HepG2 (cell line): ENCODE measurements at regions not wholly inside any gene's neighbourhood (a gene's known extent, or its start where the extent isn't known, plus 50 kb on each side); places are given as distances from the start of the nearest gene placed in this dataset.

Source experiments
- ATAC-seq: fragments of 200-7000 bp; cut with Tn5 transposase; 3 replicates; pipeline ENCODE4 v1.9.1; 2020; ENCODE audit warnings: mild to moderate bottlenecking, moderate library complexity
- BruUV-seq: library from RNA; stranded (reverse); fragments of 400-500 nt; replicated peaks from 2 replicates; lab custom pipeline; 2021; lab: Mats Ljungman, UMichigan
- CTCF ChIA-PET: fragments of 300-600 bp; formaldehyde crosslinking; extraction: SDS; loops from one replicate; lab custom pipeline; 2021; ENCODE audit warnings: low total read pairs, inconsistent platforms, low intra/inter-chr PET ratio; lab: Yijun Ruan, JAX
- POLR2A ChIA-PET: fragments of 350-600 bp; sonication (Branson Sonifier 250); formaldehyde crosslinking; loops from one replicate; lab custom pipeline; 2020; ENCODE audit warnings: antibody characterized with exemption, inconsistent platforms; lab: Yijun Ruan, JAX
- DNase-seq: peaks from one replicate; pipeline ENCODE4 v3.0.0-alpha.2; 2015; ENCODE audit warnings: low spot score
- FAIRE-seq: peaks from 3 replicates; lab custom pipeline; 2011; peaks lifted over from hg19 to GRCh38; lab: Jason Lieb, UNC
- H2AFZ ChIP-seq: one replicate; pipeline ENCODE4 v1.6.1; 2011; ENCODE audit warnings: low read length, inconsistent platforms
- H3K27ac ChIP-seq: fragments of 300-600 bp; 3 replicates; pipeline ENCODE4 v1.8.0; 2011; ENCODE audit warnings: mixed run types, mild to moderate bottlenecking, mixed read lengths, low read length, inconsistent platforms; ENCODE audit not compliant: insufficient read depth; ENCODE audit errors: extremely low read length
- H3K27me3 ChIP-seq, 2 experiments: fragments of 200-600 bp in 1 of 2; 2 replicates in 1 of 2; 3 replicates in 1 of 2; pipeline versions ENCODE4 v1.6.0 to v1.8.0; 2011; ENCODE audit warnings: low read length in 2 of 2, mild to moderate bottlenecking in 2 of 2, moderate library complexity in 2 of 2, inconsistent platforms in 1 of 2; ENCODE audit not compliant: insufficient read depth in 2 of 2, control insufficient read depth in 1 of 2
- H3K36me3 ChIP-seq, 2 experiments: fragments of 200-600 bp in 1 of 2; replicated peaks in 1 of 2; 2 replicates in 1 of 2; 3 replicates in 1 of 2; pipeline versions ENCODE4 v1.5.1 to v1.8.0; 2011; ENCODE audit warnings: low read length in 2 of 2, inconsistent platforms in 1 of 2; ENCODE audit not compliant: insufficient read depth in 2 of 2, control insufficient read depth in 1 of 2
- H3K4me1 ChIP-seq: 2 replicates; pipeline ENCODE4 v1.5.1; 2012; ENCODE audit warnings: low read length, inconsistent platforms; ENCODE audit not compliant: insufficient read depth
- H3K4me2 ChIP-seq: 2 replicates; pipeline ENCODE4 v1.6.0; 2011; ENCODE audit warnings: low read depth, low read length, inconsistent platforms
- H3K4me3 ChIP-seq, 3 experiments: fragments of 200-600 bp in 1 of 3; sonication (generic), shearing (Covaris generic) in 1 of 3; replicated peaks in 1 of 3; 2 replicates each; pipeline ENCODE4 v1.5.1; 2011 to 2016; ENCODE audit warnings: low read length in 3 of 3, inconsistent platforms in 2 of 3, low read depth in 2 of 3, mild to moderate bottlenecking in 2 of 3, control low read depth in 1 of 3, mixed read lengths in 1 of 3; ENCODE audit not compliant: insufficient read depth in 1 of 3
- H3K79me2 ChIP-seq: one replicate; pipeline ENCODE4 v1.6.1; 2011; ENCODE audit warnings: low read length, inconsistent platforms; ENCODE audit not compliant: insufficient read depth
- H3K9ac ChIP-seq: 2 replicates; pipeline ENCODE4 v1.6.0; 2011; ENCODE audit warnings: mild to moderate bottlenecking, low read depth, low read length, inconsistent platforms; ENCODE audit not compliant: insufficient read depth
- H3K9me3 ChIP-seq: 2 replicates; pipeline ENCODE4 v1.5.1; 2012; ENCODE audit warnings: mild to moderate bottlenecking, low read length
- H4K20me1 ChIP-seq: 2 replicates; pipeline ENCODE4 v1.6.0; 2011; ENCODE audit warnings: inconsistent platforms, mild to moderate bottlenecking, low read length, moderate library complexity; ENCODE audit not compliant: insufficient read depth
- ARNT ChIP-seq: fragments of 450-650 bp; IDR thresholded peaks from 2 replicates; pipeline ENCODE4 v1.6.1; 2017
- FOXA1 ChIP-seq, 2 experiments: fragments of 450-650 bp in 1 of 2; sonication (generic) in 1 of 2; formaldehyde crosslinking in 1 of 2; IDR thresholded peaks; 2 replicates each; pipeline versions ENCODE4 v1.4.0 to v1.6.1; 2016 to 2020; ENCODE audit warnings: missing genetic modification reagents in 1 of 2
- FOXA3 ChIP-seq: IDR thresholded peaks from 2 replicates; pipeline ENCODE4 v1.6.1; 2016; ENCODE audit warnings: missing genetic modification reagents, missing compliant biosample characterization
- MEIS1 ChIP-seq: sonication (generic); formaldehyde crosslinking; IDR thresholded peaks from 2 replicates; pipeline ENCODE4 v1.9.0; 2021; ENCODE audit warnings: mild to moderate bottlenecking, missing genetic modification reagents, moderate library complexity, borderline replicate concordance
- MIER3 ChIP-seq: IDR thresholded peaks from 2 replicates; pipeline ENCODE4 v1.6.1; 2016; ENCODE audit warnings: missing compliant biosample characterization, borderline replicate concordance
- PAX8 ChIP-seq: sonication (generic); formaldehyde crosslinking; IDR thresholded peaks from 2 replicates; pipeline ENCODE4 v1.8.0; 2022; ENCODE audit warnings: mild to moderate bottlenecking, missing genetic modification reagents, borderline replicate concordance
- PHF8 ChIP-seq: sonication (generic); formaldehyde crosslinking; IDR thresholded peaks from 2 replicates; pipeline ENCODE4 v1.5.0; 2020; ENCODE audit warnings: missing genetic modification reagents
- RCOR2 ChIP-seq: IDR thresholded peaks from 2 replicates; pipeline ENCODE4 v1.6.1; 2016; ENCODE audit warnings: missing biosample characterization, missing genetic modification reagents
- SPEN ChIP-seq: sonication (generic); formaldehyde crosslinking; IDR thresholded peaks from 2 replicates; pipeline ENCODE4 v1.5.1; 2020; ENCODE audit warnings: low read depth, mild to moderate bottlenecking, missing genetic modification reagents
- ZC3H13 ChIP-seq: sonication (generic); formaldehyde crosslinking; IDR thresholded peaks from 2 replicates; pipeline ENCODE4 v1.8.1; 2023; ENCODE audit warnings: mild to moderate bottlenecking, missing genetic modification reagents, moderate library complexity
- ZNF225 ChIP-seq: sonication (generic); formaldehyde crosslinking; IDR thresholded peaks from 2 replicates; pipeline ENCODE4 v1.4.0; 2020; ENCODE audit warnings: mild to moderate bottlenecking, missing genetic modification reagents
- ZNF263 ChIP-seq: sonication (generic); formaldehyde crosslinking; IDR thresholded peaks from 2 replicates; pipeline ENCODE4 v1.4.0; 2020; ENCODE audit warnings: missing genetic modification reagents
- ZNF543 ChIP-seq: sonication (generic); formaldehyde crosslinking; IDR thresholded peaks from 2 replicates; pipeline ENCODE4 v1.4.0; 2020; ENCODE audit warnings: mild to moderate bottlenecking, missing genetic modification reagents
- ZNF747 ChIP-seq: sonication (generic); formaldehyde crosslinking; IDR thresholded peaks from 2 replicates; pipeline ENCODE4 v1.8.1; 2023; ENCODE audit warnings: missing genetic modification reagents, mild to moderate bottlenecking, borderline replicate concordance
- ZNF768 ChIP-seq: sonication (generic); formaldehyde crosslinking; IDR thresholded peaks from 2 replicates; pipeline ENCODE4 v1.4.0; 2020; ENCODE audit warnings: missing genetic modification reagents
- ZNF776 ChIP-seq: sonication (generic); formaldehyde crosslinking; IDR thresholded peaks from 2 replicates; pipeline ENCODE4 v1.4.0; 2020; ENCODE audit warnings: mild to moderate bottlenecking, missing genetic modification reagents
- ZNF83 ChIP-seq: sonication (generic); formaldehyde crosslinking; IDR thresholded peaks from 2 replicates; pipeline ENCODE4 v1.4.0; 2020; ENCODE audit warnings: missing genetic modification reagents, mild to moderate bottlenecking, borderline replicate concordance
- WGBS: methylation state at CpG from one replicate; pipeline ENCODE4 v1.1.6; 2017; ENCODE audit warnings: low lambda C conversion rate; 5-methylcytosine and 5-hydroxymethylcytosine counted together
- in situ Hi-C: cut with HindIII; loops from 2 replicates; pipeline ENCODE4 v1.10.0; 2017; ENCODE audit warnings: low pct_unique_long_range_greater_than_20kb; ENCODE audit not compliant: extremely low pct_ligation_motif_present
- intact Hi-C: fragments of 100-400 bp; cut with micrococcal nuclease; formaldehyde crosslinking; loops from one replicate; pipeline ENCODE4 v1.10.0; 2022; ENCODE audit not compliant: unreplicated experiment
- TF ChIP-seq, protein P1 (sequence below): sonication (generic); formaldehyde crosslinking; IDR thresholded peaks from 2 replicates; pipeline ENCODE4 v1.8.0; 2022; ENCODE audit warnings: low read depth, missing genetic modification reagents
- TF ChIP-seq, protein P2 (sequence below): IDR thresholded peaks from 2 replicates; pipeline ENCODE4 v1.6.1; 2016; ENCODE audit warnings: missing compliant biosample characterization, missing genetic modification reagents, borderline replicate concordance
- TF ChIP-seq, protein P3 (sequence below): sonication (generic); formaldehyde crosslinking; IDR thresholded peaks from 2 replicates; pipeline ENCODE4 v1.4.0; 2020; ENCODE audit warnings: missing genetic modification reagents

DNA sequence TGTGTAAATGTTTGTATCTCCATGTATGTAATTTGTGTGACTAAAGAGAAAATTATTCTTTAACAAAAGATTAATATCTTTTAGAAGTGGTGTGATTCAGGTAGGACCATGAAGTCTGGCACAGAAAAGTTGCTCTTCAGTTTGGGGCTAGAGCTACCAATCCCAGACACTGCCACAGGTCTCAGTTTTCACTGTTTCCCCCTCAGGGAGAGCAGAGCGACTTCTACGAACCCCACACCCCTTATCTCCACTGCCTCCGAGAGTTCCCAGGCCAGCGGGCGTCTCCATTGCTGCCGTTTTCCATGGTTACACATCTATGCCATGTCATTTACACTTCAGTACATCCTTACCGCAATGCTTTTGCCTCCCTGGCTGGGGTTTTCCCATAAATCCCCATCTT lies 93.0 kb upstream of the SMYD2 start:
- H3K9ac ChIP-seq, result no peak overlapping the region
- WGBS, result 73% methylated on average over 7 of the region's 7 CpGs
- no peak overlapping the region for H3K4me2 ChIP-seq

DNA sequence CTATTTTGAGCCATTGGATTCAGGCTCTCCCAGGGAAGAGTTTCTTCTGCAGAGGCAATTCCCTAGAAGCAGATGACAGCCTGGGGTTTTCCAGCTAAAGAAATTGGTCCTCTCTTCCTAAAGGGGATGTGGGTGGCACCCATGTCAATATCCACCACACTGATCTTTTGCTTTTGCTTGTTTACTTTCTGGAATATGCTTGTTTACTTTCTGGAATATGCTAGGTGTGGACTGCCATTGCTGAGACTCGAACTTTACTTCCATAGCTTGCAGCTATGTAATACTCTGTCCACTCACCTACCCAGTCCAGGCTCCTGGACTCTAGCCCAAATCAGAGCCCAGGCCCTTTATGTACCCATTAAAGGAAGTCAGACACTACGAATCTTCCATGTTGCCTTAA lies 92.1 kb upstream of the SMYD2 start:
- Histone ChIP-seq H3K4me3 (no peak overlapping the region), H2AFZ (no peak overlapping the region), H3K79me2 (no peaks in the 10 kb centered on the region), H4K20me1 (no peaks in the 10 kb centered on the region), H3K4me1 (peaks cover 23% of the 10 kb centered on the region), H3K27me3 (peaks cover 1 to 22% of the 10 kb centered on the region in 2 experiments; a peak in 3 of 5 replicates), H3K27ac (no peak overlapping the region), H3K9me3 (no peaks in the 10 kb centered on the region), H3K9ac (no peak overlapping the region), H3K4me2 (no peak overlapping the region), H3K36me3 (no peaks in the 10 kb centered on the region)
- DNase-seq (no peak), ATAC-seq (no peak), FAIRE-seq (no peak)
- POLR2A ChIA-PET, result no interaction called here
- BruUV-seq, result no TSS peak
- in situ Hi-C loops, result no loop called here
- intact Hi-C loops, result no loop called here
- 0% methylated on average over 2 of the region's 2 CpGs for WGBS
- CTCF ChIA-PET, result no interaction called here
- TF ChIP-seq ZNF768 (no peak), FOXA1 (IDR thresholded peaks at IDR 0.05) (no peak), FOXA1 (CRISPR knock-in tag; IDR thresholded peaks at IDR 0.05) (0 out of 2 replicates have a peak, but pooled peaks have one; percentile 28), ZNF263 (no peak), ARNT (no peak), ZNF543 (no peak), PHF8 (CRISPR knock-in tag) (no peak), ZC3H13 (CRISPR knock-in tag) (no peak), PAX8 (CRISPR knock-in tag) (no peak), RCOR2 (CRISPR knock-in tag) (no peak), ZNF747 (CRISPR knock-in tag) (no peak), ZNF776 (CRISPR knock-in tag) (no peak), SPEN (CRISPR knock-in tag) (no peak), FOXA3 (peak; percentile 63), ZNF83 (CRISPR knock-in tag) (no peak)
- TF ChIP-seq, protein P1, sequence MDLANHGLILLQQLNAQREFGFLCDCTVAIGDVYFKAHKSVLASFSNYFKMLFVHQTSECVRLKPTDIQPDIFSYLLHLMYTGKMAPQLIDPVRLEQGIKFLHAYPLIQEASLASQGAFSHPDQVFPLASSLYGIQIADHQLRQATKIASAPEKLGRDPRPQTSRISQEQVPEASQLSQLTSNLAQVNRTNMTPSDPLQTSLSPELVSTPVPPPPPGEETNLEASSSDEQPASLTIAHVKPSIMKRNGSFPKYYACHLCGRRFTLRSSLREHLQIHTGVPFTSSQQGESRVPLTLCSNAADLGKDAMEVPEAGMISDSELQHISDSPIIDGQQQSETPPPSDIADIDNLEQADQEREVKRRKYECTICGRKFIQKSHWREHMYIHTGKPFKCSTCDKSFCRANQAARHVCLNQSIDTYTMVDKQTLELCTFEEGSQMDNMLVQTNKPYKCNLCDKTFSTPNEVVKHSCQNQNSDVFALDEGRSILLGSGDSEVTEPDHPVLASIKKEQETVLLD (CRISPR knock-in tag), result no peak
- TF ChIP-seq, protein P2, sequence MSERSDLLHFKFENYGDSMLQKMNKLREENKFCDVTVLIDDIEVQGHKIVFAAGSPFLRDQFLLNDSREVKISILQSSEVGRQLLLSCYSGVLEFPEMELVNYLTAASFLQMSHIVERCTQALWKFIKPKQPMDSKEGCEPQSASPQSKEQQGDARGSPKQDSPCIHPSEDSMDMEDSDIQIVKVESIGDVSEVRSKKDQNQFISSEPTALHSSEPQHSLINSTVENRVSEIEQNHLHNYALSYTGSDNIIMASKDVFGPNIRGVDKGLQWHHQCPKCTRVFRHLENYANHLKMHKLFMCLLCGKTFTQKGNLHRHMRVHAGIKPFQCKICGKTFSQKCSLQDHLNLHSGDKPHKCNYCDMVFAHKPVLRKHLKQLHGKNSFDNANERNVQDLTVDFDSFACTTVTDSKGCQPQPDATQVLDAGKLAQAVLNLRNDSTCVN, result peak; percentile 89

More for the DNA sequence above, 93.0 kb upstream of the SMYD2 start:
- no peak for ATAC-seq
- no peaks in the 10 kb centered on the region for H3K79me2 ChIP-seq
- intact Hi-C loops (no loop called here), in situ Hi-C loops (no loop called here)
- FAIRE-seq, result no peak
- POLR2A ChIA-PET, result no interaction called here
- H3K9me3 ChIP-seq, result no peaks in the 10 kb centered on the region
- peaks cover 15% of the 10 kb centered on the region for H3K4me1 ChIP-seq
- no peak overlapping the region for H3K27ac ChIP-seq
- no peak for DNase-seq
- CTCF ChIA-PET, result no interaction called here
- TF ChIP-seq MEIS1 (CRISPR knock-in tag) (no peak), ZNF225 (CRISPR knock-in tag) (no peak), MIER3 (CRISPR knock-in tag) (no peak)
- TF ChIP-seq, protein P3, sequence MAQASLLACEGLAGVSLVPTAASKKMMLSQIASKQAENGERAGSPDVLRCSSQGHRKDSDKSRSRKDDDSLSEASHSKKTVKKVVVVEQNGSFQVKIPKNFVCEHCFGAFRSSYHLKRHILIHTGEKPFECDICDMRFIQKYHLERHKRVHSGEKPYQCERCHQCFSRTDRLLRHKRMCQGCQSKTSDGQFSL (CRISPR knock-in tag), result no peak
- H2AFZ ChIP-seq, result no peak overlapping the region
- peaks cover 1 to 22% of the 10 kb centered on the region in 2 experiments; a peak in 3 of 5 replicates for H3K27me3 ChIP-seq
- H4K20me1 ChIP-seq, result no peaks in the 10 kb centered on the region
- no peak overlapping the region for H3K4me3 ChIP-seq
- no peaks in the 10 kb centered on the region for H3K36me3 ChIP-seq
- no TSS peak for BruUV-seq
